A549 (cell line): ENCODE measurements at regions not wholly inside any gene's neighbourhood (a gene's known extent, or its start where the extent isn't known, plus 50 kb on each side); places are given as distances from the start of the nearest gene placed in this dataset.
"Not testable (repeated sequence)": the region's sequence is repeated elsewhere in the genome, so short reads cannot be mapped to it uniquely, and the experiment has no call there.

Source experiments
- ATAC-seq, 2 experiments: fragments of 200-7000 bp in 1 of 2; fragments of >200 bp in 1 of 2; cut with Nextera tagmentation in 1 of 2; cut with Tn5 transposase in 1 of 2; 3 replicates each; pipeline versions ENCODE4 v1.8.0 to v1.9.1; 2018 to 2020; ENCODE audit warnings: mild to moderate bottlenecking in 1 of 2, moderate library complexity in 1 of 2
- CTCF ChIA-PET: fragments of 300-600 bp; sonication (Branson Sonifier 250); formaldehyde crosslinking; extraction: SDS; loops from one replicate; lab custom pipeline; 2021; ENCODE audit warnings: antibody characterized with exemption, inconsistent platforms; lab: Yijun Ruan, JAX
- POLR2A ChIA-PET: fragments of 350-600 bp; formaldehyde crosslinking; extraction: SDS; loops from one replicate; lab custom pipeline; 2021; ENCODE audit warnings: antibody characterized with exemption, inconsistent platforms; lab: Yijun Ruan, JAX
- DNase-seq, 2 experiments: peaks; one replicate each; pipeline versions ENCODE4 v3.0.0 to v3.0.0-alpha.2; 2011 to 2016; ENCODE audit warnings: low read depth in 1 of 2, low spot score in 1 of 2
- FAIRE-seq: peaks from 2 replicates; lab custom pipeline; 2011; peaks lifted over from hg19 to GRCh38; lab: Jason Lieb, UNC
- H3K27ac ChIP-seq, 2 experiments: fragments of >200 bp; sonication (Bioruptor Twin); formaldehyde crosslinking; 3 replicates each; pipeline ENCODE4 v1.5.1; 2016 to 2017
- H3K4me1 ChIP-seq: fragments of >200 bp; sonication (Bioruptor Twin); formaldehyde crosslinking; 3 replicates; pipeline ENCODE4 v1.6.1; 2016
- H3K4me2 ChIP-seq: fragments of >200 bp; sonication (Bioruptor Twin); formaldehyde crosslinking; 3 replicates; pipeline ENCODE4 v1.6.1; 2016
- H3K4me3 ChIP-seq: fragments of >200 bp; sonication (Bioruptor Twin); formaldehyde crosslinking; 3 replicates; pipeline ENCODE4 v1.5.1; 2016
- H3K9me3 ChIP-seq: fragments of >200 bp; sonication (Bioruptor Twin); formaldehyde crosslinking; 3 replicates; pipeline ENCODE4 v1.6.1; 2016
- BCL3 ChIP-seq: fragments of >200 bp; sonication (Bioruptor Twin); formaldehyde crosslinking; IDR thresholded peaks from 3 replicates; pipeline ENCODE4 v1.6.1; 2016
- CBX2 ChIP-seq: fragments of 200-600 bp; sonication (generic); IDR thresholded peaks from 2 replicates; pipeline ENCODE4 v1.6.1; 2016; ENCODE audit warnings: low read depth, mild to moderate bottlenecking, borderline replicate concordance
- CBX8 ChIP-seq: fragments of 200-600 bp; sonication (generic); IDR thresholded peaks from 2 replicates; pipeline ENCODE4 v1.6.1; 2016
- CEBPB ChIP-seq, 2 experiments: fragments of >200 bp in 1 of 2; sonication (Bioruptor Twin) in 1 of 2; formaldehyde crosslinking in 1 of 2; IDR thresholded peaks; 2 replicates each; pipeline ENCODE4 v1.6.1; 2012 to 2016
- CHD2 ChIP-seq: fragments of 150-350 bp; IDR thresholded peaks from 2 replicates; pipeline ENCODE4 v1.6.1; 2014; ENCODE audit warnings: low read length; ENCODE audit not compliant: partially characterized antibody
- CTCF ChIP-seq: fragments of >200 bp; sonication (Bioruptor Twin); formaldehyde crosslinking; IDR thresholded peaks from 3 replicates; pipeline ENCODE4 v1.5.1; 2016
- EHMT2 ChIP-seq: fragments of 200-600 bp; sonication (generic); IDR thresholded peaks from 2 replicates; pipeline ENCODE4 v1.6.1; 2016; ENCODE audit warnings: antibody characterized with exemption, low read depth, mild to moderate bottlenecking, moderate library complexity
- ELK1 ChIP-seq: fragments of 150-350 bp; IDR thresholded peaks from 2 replicates; pipeline ENCODE4 v1.6.1; 2014; ENCODE audit warnings: low read depth, mild to moderate bottlenecking, low read length
- HEYL ChIP-seq: fragments of 250-450 bp; sonication (Bioruptor Pico); IDR thresholded peaks from 2 replicates; pipeline ENCODE4 v1.8.0; 2021; ENCODE audit warnings: mild to moderate bottlenecking, moderate library complexity
- HOXA7 ChIP-seq: fragments of 250-450 bp; sonication (Bioruptor Pico); IDR thresholded peaks from 2 replicates; pipeline ENCODE4 v1.5.0; 2020; ENCODE audit warnings: mild to moderate bottlenecking, moderate library complexity
- HOXB5 ChIP-seq: fragments of 250-450 bp; sonication (Bioruptor Pico); IDR thresholded peaks from 2 replicates; pipeline ENCODE4 v1.5.0; 2020; ENCODE audit warnings: mild to moderate bottlenecking, moderate library complexity
- JUNB ChIP-seq: fragments of >200 bp; sonication (Bioruptor Twin); formaldehyde crosslinking; IDR thresholded peaks from 2 replicates; pipeline ENCODE4 v1.6.1; 2016
- MAZ ChIP-seq: fragments of 150-350 bp; IDR thresholded peaks from 2 replicates; pipeline ENCODE4 v1.6.1; 2014; ENCODE audit warnings: antibody characterized with exemption, low read depth, low read length, borderline replicate concordance
- POLR2A ChIP-seq: IDR thresholded peaks from 2 replicates; pipeline ENCODE4 v1.6.1; 2012; ENCODE audit warnings: mild to moderate bottlenecking, low read length
- RARB ChIP-seq: fragments of 250-450 bp; sonication (Bioruptor Pico); IDR thresholded peaks from 2 replicates; pipeline ENCODE4 v1.8.0; 2021; ENCODE audit warnings: mild to moderate bottlenecking, moderate library complexity
- REST ChIP-seq: fragments of 200-600 bp; sonication (generic); IDR thresholded peaks from 2 replicates; pipeline ENCODE4 v1.6.1; 2016; ENCODE audit warnings: antibody characterized with exemption, mild to moderate bottlenecking, moderate library complexity
- RNF2 ChIP-seq: fragments of 200-600 bp; sonication (generic); IDR thresholded peaks from 2 replicates; pipeline ENCODE4 v1.6.1; 2016; ENCODE audit warnings: low read depth, mild to moderate bottlenecking, antibody characterized with exemption, moderate library complexity, borderline replicate concordance
- SREBF2 ChIP-seq: fragments of 450-650 bp; IDR thresholded peaks from 2 replicates; pipeline ENCODE4 v1.6.1; 2014; ENCODE audit warnings: mild to moderate bottlenecking, moderate library complexity
- ZFP36 ChIP-seq: fragments of 450-650 bp; IDR thresholded peaks from 2 replicates; pipeline ENCODE4 v1.6.1; 2014; ENCODE audit warnings: borderline replicate concordance; ENCODE audit not compliant: partially characterized antibody
- WGBS: methylation state at CpG from one replicate; pipeline ENCODE4 v1.1.6; 2017; ENCODE audit errors: missing lambda C conversion rate; 5-methylcytosine and 5-hydroxymethylcytosine counted together

- TF ChIP-seq REST (no peak), BCL3 (no peak), RARB (CRISPR knock-in tag) (no peak)
Observed at GRCh38 chr2:89850881-89851582, 1159.6 kb downstream of the RPIA start (continued).

- DNase-seq: no peak
- CTCF ChIA-PET: no interaction called here
- Histone ChIP-seq H3K4me3 (no peak overlapping the region), H3K4me2 (no peak overlapping the region), H3K9me3 (no peaks in the 10 kb centered on the region), H3K27ac (no peak overlapping the region), H3K4me1 (no peaks in the 10 kb centered on the region)
- POLR2A ChIA-PET: no interaction called here
- ATAC-seq: no peak
- no peak for FAIRE-seq
- 0% methylated on average over 1 of the region's 1 CpG for WGBS
- TF ChIP-seq HOXA7 (no peak), MAZ (no peak), REST (no peak), CBX8 (no peak), SREBF2 (no peak), CHD2 (no peak), ZFP36 (no peak), EHMT2 (no peak), HEYL (CRISPR knock-in tag) (no peak), HOXB5 (CRISPR knock-in tag) (no peak), CEBPB (IDR thresholded peaks at IDR 0.05) (no peak), ELK1 (no peak), CBX2 (no peak), RNF2 (no peak), POLR2A (no peak), CTCF (no peak), JUNB (no peak)
- TF ChIP-seq, all 56 proteins: peak for 0
Observed at GRCh38 chr2:89851583-89851905, 1160.1 kb downstream of the RPIA start.

GRCh38 chr2:89853427-89853826, 1162.0 kb downstream of the RPIA start:
- CTCF ChIA-PET, H3K9me3 ChIP-seq, H3K4me3 ChIP-seq, POLR2A ChIA-PET, FAIRE-seq, ATAC-seq, H3K4me2 ChIP-seq, H3K27ac ChIP-seq, H3K4me1 ChIP-seq, DNase-seq: not testable (repeated sequence)
- whole genome bisulfite sequencing: no CpG with 5 or more reads among the region's 1 CpG
